Activated CD8-positive, alpha-beta memory T cell treated with anti-CD3 and anti-CD28 coated beads, Interleukin-2, amount 10 ng/mL, durations not matched to agents 7 days and 5 days (primary cell): ENCODE measurements at regions not wholly inside any gene's neighbourhood (a gene's known extent, or its start where the extent isn't known, plus 50 kb on each side); places are given as distances from the start of the nearest gene placed in this dataset.

Experiments used
- ATAC-seq: fragments of 150-1000 bp; cut with Tn5 transposase; one replicate; pipeline ENCODE4 v1.10.0; 2021; ENCODE audit warnings: moderate library complexity
- CTCF ChIA-PET: fragments of 350-600 bp; sonication (Branson Sonifier 250); formaldehyde crosslinking; loops from one replicate; lab custom pipeline; 2021; ENCODE audit warnings: antibody characterized with exemption; lab: Charles Lee
- DNase-seq: peaks from one replicate; pipeline ENCODE4 v3.0.0-alpha.2; 2020
- H3K27ac Mint-ChIP-seq: one replicate; pipeline ENCODE4 v1.8.0; 2021; ENCODE audit warnings: mild to moderate bottlenecking, mixed read lengths
- H3K27me3 Mint-ChIP-seq: one replicate; pipeline ENCODE4 v1.8.0; 2021; ENCODE audit warnings: mixed read lengths
- H3K36me3 Mint-ChIP-seq: one replicate; pipeline ENCODE4 v1.8.0; 2021; ENCODE audit warnings: mild to moderate bottlenecking, mixed read lengths
- H3K4me1 Mint-ChIP-seq: one replicate; pipeline ENCODE4 v1.8.0; 2021; ENCODE audit warnings: mixed read lengths
- H3K4me3 Mint-ChIP-seq: one replicate; pipeline ENCODE4 v1.8.0; 2021; ENCODE audit warnings: mild to moderate bottlenecking, moderate library complexity, mixed read lengths
- H3K9me3 Mint-ChIP-seq: one replicate; pipeline ENCODE4 v1.8.0; 2022; ENCODE audit warnings: low read depth, mixed read lengths

DNA sequence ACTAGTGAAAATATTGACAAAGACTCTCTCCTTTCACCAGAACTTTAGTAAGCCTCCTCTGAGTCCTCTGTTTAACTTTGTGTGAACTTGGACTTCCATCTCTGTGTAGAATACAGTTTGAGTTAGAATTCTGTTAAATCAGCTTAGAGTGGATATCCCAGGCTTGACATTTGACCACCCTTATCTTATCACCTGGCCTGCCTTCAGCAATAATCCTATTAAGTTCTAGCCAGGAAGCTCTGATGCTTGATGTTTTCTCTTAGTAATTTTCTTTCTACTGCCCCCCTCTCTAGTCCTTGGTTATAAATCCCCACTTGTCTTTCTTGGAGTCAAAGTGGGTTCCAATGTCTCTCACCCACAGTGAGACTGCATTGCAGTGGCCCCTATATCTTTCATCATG, 702.7 kb upstream of the GCFC2 start:
- DNase-seq (no peak), ATAC-seq (no peak)
- H3K27me3 Mint-ChIP-seq, result no peaks in the 10 kb centered on the region
- no peaks in the 10 kb centered on the region for H3K36me3 Mint-ChIP-seq
- H3K27ac Mint-ChIP-seq, result no peak overlapping the region
- H3K4me3 Mint-ChIP-seq, result no peak overlapping the region
- CTCF ChIA-PET, result no interaction called here
- H3K4me1 Mint-ChIP-seq, result no peaks in the 10 kb centered on the region
- peaks cover 9% of the 10 kb centered on the region for H3K9me3 Mint-ChIP-seq

DNA sequence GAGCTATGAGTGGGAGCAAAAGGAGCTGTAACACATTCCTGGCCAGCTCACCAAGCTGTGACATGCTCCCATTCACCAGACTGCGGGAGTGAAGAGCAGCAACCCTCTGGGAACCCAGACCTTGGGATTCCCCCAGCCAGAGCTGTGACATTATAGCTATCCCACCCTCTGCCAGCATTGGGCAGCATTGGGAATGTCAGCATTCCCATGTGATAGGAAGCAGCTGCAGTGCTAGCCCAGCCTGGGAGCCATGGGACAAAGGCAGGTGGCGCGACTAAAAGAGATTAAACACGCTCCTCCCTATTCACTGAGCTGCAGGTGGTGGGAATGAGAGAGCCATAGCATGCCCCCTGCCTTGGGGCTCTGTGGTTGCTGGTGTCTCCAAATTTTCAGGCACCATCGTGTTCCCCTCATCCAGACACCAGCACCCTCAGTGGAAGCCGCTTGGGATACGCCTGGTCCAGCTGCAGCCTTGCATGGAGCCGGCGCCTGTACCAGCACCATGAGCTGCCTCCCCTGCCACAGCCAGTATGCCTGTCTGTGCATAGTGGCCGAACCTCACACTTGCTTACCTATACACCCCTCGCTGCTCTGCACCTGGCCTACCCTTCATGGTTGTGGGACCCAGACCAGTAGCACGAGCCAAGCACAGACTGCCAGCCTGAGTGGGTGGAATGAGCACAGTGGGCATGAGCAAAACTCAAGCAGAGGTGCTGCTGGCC, 695.6 kb upstream of the GCFC2 start:
- no peaks in the 10 kb centered on the region for H3K36me3 Mint-ChIP-seq
- H3K9me3 Mint-ChIP-seq, result peaks cover 14% of the 10 kb centered on the region
- ATAC-seq, result no peak
- H3K4me1 Mint-ChIP-seq, result no peaks in the 10 kb centered on the region
- no peak overlapping the region for H3K4me3 Mint-ChIP-seq
- H3K27ac Mint-ChIP-seq, result no peak overlapping the region
- DNase-seq, result no peak
- H3K27me3 Mint-ChIP-seq, result no peaks in the 10 kb centered on the region
- CTCF ChIA-PET, result no interaction called here

DNA sequence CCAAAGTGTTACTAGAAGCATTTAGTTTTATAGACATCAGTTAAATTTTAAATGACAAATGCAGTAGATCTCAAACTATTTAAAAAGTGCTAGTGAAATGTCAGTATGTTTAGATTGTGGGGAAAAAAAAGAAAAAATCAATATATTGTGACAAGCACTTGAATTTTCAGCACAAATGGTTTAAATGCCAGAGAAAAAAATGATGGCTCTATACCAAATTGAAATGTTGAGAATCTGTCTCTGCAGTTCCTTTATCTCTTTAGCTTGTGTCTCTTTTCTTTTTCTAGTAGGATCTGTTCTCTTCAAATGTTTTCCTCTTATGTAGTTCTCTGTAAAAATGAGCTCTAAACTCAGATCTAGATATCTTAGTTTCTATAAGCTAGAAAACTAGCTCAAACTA, 682.6 kb upstream of the GCFC2 start:
- H3K9me3 Mint-ChIP-seq, result peaks cover 2% of the 10 kb centered on the region
- no peak overlapping the region for H3K4me3 Mint-ChIP-seq
- CTCF ChIA-PET, result no interaction called here
- DNase-seq (no peak), ATAC-seq (no peak)
- H3K36me3 Mint-ChIP-seq, result no peaks in the 10 kb centered on the region
- H3K4me1 Mint-ChIP-seq, result no peaks in the 10 kb centered on the region
- no peaks in the 10 kb centered on the region for H3K27me3 Mint-ChIP-seq
- H3K27ac Mint-ChIP-seq, result no peak overlapping the region

DNA sequence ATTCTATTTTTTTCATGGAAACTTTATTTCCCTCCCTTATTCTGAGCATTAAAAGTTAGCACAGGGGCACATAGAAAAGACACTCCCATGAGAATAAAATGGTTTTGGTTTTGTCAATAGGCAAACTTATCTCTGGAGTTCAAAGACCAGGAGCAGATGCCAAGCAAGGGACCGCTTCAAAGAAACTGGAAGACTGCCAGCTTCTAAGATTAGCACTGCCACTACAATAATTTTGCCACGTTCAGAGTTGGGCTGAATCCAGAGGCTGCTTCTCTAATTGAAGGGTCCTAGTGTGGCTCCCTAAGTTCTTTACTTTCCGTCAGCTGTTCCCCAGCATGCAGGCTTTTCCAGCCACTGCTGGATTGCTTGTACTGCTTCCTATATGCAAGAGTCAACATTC, 681.0 kb upstream of the GCFC2 start:
- no peak for ATAC-seq
- Mint-ChIP-seq H3K36me3 (no peaks in the 10 kb centered on the region), H3K27ac (no peak overlapping the region), H3K4me3 (no peak overlapping the region), H3K9me3 (peaks cover 1% of the 10 kb centered on the region), H3K27me3 (no peaks in the 10 kb centered on the region), H3K4me1 (no peaks in the 10 kb centered on the region)
- no peak for DNase-seq
- CTCF ChIA-PET, result no interaction called here

DNA sequence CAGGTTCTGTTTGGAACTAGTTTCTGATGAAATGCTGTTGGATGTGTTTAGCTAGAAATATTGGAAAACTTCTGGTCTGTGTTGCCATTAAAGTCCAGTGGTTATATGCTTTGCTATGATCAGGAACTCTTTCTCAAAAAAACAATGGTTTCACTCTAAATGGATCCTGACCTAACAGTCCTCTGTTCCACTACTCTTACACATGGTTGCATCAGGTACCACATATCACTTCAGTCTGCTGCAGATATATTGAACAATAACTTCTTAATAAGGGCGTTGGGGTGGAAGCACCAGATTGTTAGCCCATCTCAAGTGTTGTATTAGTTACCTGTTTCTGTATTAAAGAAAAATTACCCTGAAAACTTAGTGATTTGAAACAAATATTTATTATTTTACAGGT, 676.6 kb upstream of the GCFC2 start:
- Mint-ChIP-seq H3K4me1 (no peaks in the 10 kb centered on the region), H3K9me3 (peaks cover 1% of the 10 kb centered on the region), H3K27me3 (no peaks in the 10 kb centered on the region), H3K27ac (no peak overlapping the region), H3K4me3 (no peak overlapping the region), H3K36me3 (no peaks in the 10 kb centered on the region)
- no peak for DNase-seq
- CTCF ChIA-PET, result no interaction called here
- no peak for ATAC-seq

DNA sequence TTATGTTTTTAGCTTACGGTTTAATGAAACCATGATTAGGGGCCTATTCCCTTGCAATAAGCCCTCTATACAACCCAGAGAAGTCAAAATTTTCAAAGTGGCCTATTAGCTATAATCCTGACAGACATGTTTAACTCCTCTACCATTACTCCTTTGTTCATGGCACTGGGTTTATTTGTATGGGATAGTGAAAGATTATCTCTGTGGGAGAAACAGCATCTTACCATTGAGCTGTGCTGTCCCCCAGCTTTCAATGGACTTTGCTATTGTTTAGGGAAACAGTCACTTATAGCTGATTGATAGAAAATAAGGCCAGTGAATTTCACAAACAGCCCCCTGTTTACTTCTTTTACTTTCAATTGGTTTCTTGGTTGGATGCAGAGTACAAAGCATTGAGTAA, 675.2 kb upstream of the GCFC2 start:
- CTCF ChIA-PET, result no interaction called here
- H3K27ac Mint-ChIP-seq, result no peak overlapping the region
- H3K4me3 Mint-ChIP-seq, result no peak overlapping the region
- no peak for ATAC-seq
- no peaks in the 10 kb centered on the region for H3K4me1 Mint-ChIP-seq
- H3K27me3 Mint-ChIP-seq, result no peaks in the 10 kb centered on the region
- DNase-seq, result no peak
- no peaks in the 10 kb centered on the region for H3K36me3 Mint-ChIP-seq
- peaks cover 1% of the 10 kb centered on the region for H3K9me3 Mint-ChIP-seq

DNA sequence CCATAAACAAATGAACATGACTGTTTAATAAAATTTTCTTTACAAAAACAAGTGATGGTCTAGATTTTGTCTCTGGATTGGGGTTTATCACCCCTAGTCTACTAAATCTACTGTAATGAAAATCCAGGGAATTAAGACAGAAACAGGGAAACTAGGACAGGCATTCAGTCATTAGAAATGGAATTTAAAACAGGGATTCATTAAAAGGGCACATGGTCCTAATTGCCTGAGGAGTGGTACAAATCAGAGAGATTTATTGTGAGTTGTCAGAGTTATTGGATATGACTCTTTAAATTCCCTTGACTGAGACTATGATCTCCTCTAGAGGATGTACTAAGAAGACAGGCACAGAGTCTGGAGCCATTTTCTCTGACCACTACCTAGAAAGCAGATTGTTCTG, 670.9 kb upstream of the GCFC2 start:
- Mint-ChIP-seq H3K27me3 (no peaks in the 10 kb centered on the region), H3K36me3 (no peaks in the 10 kb centered on the region), H3K27ac (no peak overlapping the region), H3K9me3 (peaks cover 3% of the 10 kb centered on the region), H3K4me3 (no peak overlapping the region), H3K4me1 (no peaks in the 10 kb centered on the region)
- CTCF ChIA-PET, result no interaction called here
- ATAC-seq (no peak), DNase-seq (no peak)

DNA sequence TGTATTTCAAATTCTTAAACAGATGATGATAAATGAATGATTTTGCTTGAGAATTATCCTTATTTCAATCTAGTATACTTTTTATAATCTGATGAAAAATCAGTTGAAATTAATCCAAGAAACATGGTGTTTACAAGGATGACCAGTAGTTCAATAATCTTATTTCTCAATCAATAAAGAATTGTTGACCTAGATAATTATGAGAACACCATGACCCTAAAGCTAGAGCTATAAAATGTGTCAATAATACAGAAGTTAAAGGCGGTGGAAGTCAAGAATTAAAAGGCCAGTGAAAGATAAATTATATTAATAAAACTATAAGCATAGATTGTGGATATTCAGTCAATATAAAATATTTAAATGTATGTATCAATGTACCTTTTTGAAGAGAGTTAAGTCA, 667.4 kb upstream of the GCFC2 start:
- no peaks in the 10 kb centered on the region for H3K27me3 Mint-ChIP-seq
- H3K4me3 Mint-ChIP-seq, result no peak overlapping the region
- no peak overlapping the region for H3K27ac Mint-ChIP-seq
- no peaks in the 10 kb centered on the region for H3K4me1 Mint-ChIP-seq
- DNase-seq (no peak), ATAC-seq (no peak)
- peaks cover 3% of the 10 kb centered on the region for H3K9me3 Mint-ChIP-seq
- H3K36me3 Mint-ChIP-seq, result no peaks in the 10 kb centered on the region
- CTCF ChIA-PET, result no interaction called here

DNA sequence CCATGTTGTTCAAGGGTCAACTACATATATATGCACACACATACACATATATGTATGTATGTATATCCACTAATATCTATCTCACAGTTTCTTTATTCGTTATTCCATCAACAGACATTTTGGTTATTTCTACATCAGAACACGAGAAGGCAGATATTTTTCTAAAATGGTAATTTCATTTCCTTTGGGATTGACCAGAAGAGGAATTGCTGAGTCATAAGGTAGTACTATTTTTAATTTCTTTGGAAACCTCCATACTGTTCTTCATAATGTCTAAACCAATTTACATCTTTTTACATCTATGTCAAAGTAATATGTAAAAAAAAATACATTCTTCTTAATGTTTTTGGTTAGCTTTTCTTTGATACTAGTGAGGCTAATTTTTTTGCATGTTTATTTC, 630.7 kb upstream of the GCFC2 start:
- no peak for DNase-seq
- ATAC-seq, result no peak
- no peaks in the 10 kb centered on the region for H3K4me1 Mint-ChIP-seq
- no peak overlapping the region for H3K4me3 Mint-ChIP-seq
- H3K27ac Mint-ChIP-seq, result no peak overlapping the region
- CTCF ChIA-PET, result no interaction called here
- peaks cover 2% of the 10 kb centered on the region for H3K9me3 Mint-ChIP-seq
- no peaks in the 10 kb centered on the region for H3K36me3 Mint-ChIP-seq
- H3K27me3 Mint-ChIP-seq, result no peaks in the 10 kb centered on the region

DNA sequence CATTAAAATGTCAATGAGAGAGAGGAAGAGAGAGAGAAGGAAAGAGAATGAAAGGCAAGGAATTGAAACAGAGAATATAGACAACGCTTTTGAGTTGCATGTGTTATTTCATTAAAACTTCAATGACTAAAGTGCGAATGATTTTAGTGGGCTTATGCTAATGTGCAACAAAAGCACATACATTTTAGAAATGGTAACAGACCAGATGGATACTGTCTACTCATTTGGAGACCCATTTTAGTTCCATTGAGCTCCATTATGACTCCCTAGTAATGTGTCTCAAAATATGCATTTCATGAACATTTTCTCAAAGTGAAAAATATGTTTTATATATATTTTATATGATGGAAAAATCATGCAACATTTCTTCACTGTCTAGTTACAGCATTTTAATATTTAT, 622.2 kb upstream of the GCFC2 start:
- CTCF ChIA-PET, result no interaction called here
- no peaks in the 10 kb centered on the region for H3K36me3 Mint-ChIP-seq
- H3K4me3 Mint-ChIP-seq, result no peak overlapping the region
- DNase-seq (no peak), ATAC-seq (no peak)
- no peak overlapping the region for H3K27ac Mint-ChIP-seq
- H3K4me1 Mint-ChIP-seq, result no peaks in the 10 kb centered on the region
- no peaks in the 10 kb centered on the region for H3K27me3 Mint-ChIP-seq
- H3K9me3 Mint-ChIP-seq, result peaks cover 15% of the 10 kb centered on the region

DNA sequence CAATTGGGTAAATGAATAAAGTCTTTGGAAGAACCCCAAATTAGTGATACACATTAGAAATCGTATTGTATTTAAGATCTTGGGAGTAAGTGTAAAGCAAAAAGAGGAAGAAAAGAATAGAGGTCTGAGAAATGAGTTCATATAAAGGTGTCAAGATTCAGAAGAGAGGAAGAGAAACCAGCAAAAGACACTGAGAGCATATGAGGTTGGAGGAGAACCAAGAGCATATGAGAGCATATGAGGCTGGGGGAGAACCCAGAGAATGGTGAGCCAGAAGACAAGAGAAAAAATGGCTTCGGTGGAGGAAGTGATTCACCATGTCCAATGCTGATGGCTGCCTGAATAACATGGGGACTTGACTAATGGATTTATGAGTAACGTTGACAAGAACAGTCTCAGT, 620.1 kb upstream of the GCFC2 start:
- ATAC-seq (no peak), DNase-seq (no peak)
- no peaks in the 10 kb centered on the region for H3K36me3 Mint-ChIP-seq
- H3K9me3 Mint-ChIP-seq, result peaks cover 15% of the 10 kb centered on the region
- H3K4me1 Mint-ChIP-seq, result no peaks in the 10 kb centered on the region
- CTCF ChIA-PET, result no interaction called here
- H3K27me3 Mint-ChIP-seq, result no peaks in the 10 kb centered on the region
- H3K27ac Mint-ChIP-seq, result no peak overlapping the region
- H3K4me3 Mint-ChIP-seq, result no peak overlapping the region

DNA sequence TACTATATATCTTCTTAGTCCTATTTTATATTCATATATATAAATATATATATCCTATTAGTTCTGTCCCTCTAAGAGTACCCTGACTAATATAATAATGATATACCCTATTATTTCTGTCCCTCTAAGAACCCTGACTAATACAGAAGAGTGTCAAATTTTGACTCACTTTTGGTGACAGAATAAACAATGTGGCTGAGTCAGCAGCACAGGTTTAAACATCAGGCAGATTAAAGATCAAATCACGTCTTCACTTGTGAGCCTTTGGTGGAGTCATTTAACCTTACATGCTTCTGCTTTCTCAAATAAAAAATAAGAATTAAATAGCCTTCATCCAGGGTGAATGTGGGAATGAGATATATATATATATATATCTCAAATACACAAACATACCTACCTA, 615.9 kb upstream of the GCFC2 start:
- Mint-ChIP-seq H3K4me1 (no peaks in the 10 kb centered on the region), H3K36me3 (no peaks in the 10 kb centered on the region), H3K27ac (no peak overlapping the region), H3K4me3 (no peak overlapping the region), H3K9me3 (peaks cover 9% of the 10 kb centered on the region), H3K27me3 (no peaks in the 10 kb centered on the region)
- DNase-seq, result no peak
- ATAC-seq, result no peak
- CTCF ChIA-PET, result no interaction called here

DNA sequence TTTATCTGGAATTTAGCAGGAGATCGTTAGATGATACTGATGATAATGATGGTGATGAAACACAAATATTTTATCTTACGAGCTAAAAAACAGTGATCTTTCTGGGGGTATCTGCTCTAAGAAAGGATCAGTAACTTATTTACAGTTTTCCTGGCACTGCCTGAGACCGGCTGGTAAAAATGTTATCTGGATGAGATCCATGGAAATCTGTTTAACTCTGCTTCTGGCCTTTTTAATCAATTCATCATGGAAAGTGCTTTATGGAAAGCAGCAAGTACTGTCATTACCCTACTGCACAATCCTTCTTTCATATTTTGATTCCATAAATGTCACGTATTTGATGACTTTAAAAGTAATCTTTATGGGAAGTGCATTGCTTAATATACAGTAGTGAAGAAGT, 612.7 kb upstream of the GCFC2 start:
- CTCF ChIA-PET, result no interaction called here
- no peak overlapping the region for H3K27ac Mint-ChIP-seq

DNA sequence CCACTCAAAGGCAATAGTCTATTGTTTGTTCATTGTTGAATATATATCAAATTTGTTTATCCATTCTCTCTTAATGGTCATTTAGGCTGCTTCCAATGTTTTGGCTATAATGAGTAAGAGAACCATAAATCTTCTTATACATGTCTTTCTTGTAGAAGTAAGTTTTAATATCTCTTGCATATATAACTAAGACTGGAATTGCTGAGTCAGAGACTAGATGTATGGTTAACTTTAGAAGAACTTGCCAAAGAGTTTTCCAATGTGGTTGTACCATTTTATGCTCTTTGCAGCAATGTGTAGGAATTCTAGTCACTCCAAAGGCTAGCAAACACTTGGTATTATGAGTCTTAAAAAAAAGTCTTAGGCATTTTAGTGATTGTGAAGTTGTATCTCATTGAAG, 610.0 kb upstream of the GCFC2 start:
- Mint-ChIP-seq H3K9me3 (peaks cover 16% of the 10 kb centered on the region), H3K36me3 (no peaks in the 10 kb centered on the region), H3K27me3 (no peaks in the 10 kb centered on the region), H3K4me3 (no peak overlapping the region), H3K4me1 (no peaks in the 10 kb centered on the region), H3K27ac (no peak overlapping the region)
- DNase-seq (no peak), ATAC-seq (no peak)
- CTCF ChIA-PET, result no interaction called here

More for the DNA sequence above, 612.7 kb upstream of the GCFC2 start:
- no peaks in the 10 kb centered on the region for H3K36me3 Mint-ChIP-seq
- DNase-seq (no peak), ATAC-seq (no peak)
- H3K4me1 Mint-ChIP-seq, result no peaks in the 10 kb centered on the region
- H3K27me3 Mint-ChIP-seq, result no peaks in the 10 kb centered on the region
- no peak overlapping the region for H3K4me3 Mint-ChIP-seq
- H3K9me3 Mint-ChIP-seq, result peaks cover 8% of the 10 kb centered on the region

DNA sequence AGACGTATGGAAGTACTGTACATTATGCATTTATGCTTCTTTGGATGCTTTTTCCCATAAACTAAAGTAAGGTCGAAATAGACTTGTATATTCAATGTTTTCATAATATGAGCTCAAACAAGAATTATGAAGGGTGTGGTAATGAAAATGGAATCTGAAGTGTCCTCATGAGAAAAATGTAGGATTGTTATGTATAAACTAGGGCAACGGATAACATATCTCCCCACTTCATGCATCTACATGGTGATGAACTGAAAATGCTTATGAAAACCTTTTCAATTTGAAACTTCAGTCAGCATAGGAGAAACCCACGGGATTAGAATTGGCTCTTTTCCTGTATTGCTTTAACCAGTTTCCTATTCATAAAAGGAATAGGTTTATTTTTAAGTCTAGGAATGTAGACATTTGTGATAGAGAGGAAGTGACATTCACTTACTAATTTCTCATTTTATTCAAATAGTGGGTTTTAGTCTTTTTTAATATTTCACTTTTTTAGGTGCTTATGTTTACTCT, 608.2 kb upstream of the GCFC2 start:
- CTCF ChIA-PET, result no interaction called here
- Mint-ChIP-seq H3K27me3 (no peaks in the 10 kb centered on the region), H3K4me3 (no peak overlapping the region), H3K36me3 (no peaks in the 10 kb centered on the region), H3K27ac (no peak overlapping the region), H3K4me1 (no peaks in the 10 kb centered on the region), H3K9me3 (peaks cover 17% of the 10 kb centered on the region)
- no peak for DNase-seq
- no peak for ATAC-seq
